ENCODE measurements at regions not wholly inside any gene's neighbourhood (a gene's known extent, or its start where the extent isn't known, plus 50 kb on each side); places are given as distances from the start of the nearest gene placed in this dataset.
"Not testable (repeated sequence)": the region's sequence is repeated elsewhere in the genome, so short reads cannot be mapped to it uniquely, and the experiment has no call there.

- peak in 1 of 3 donors; percentile 11 for DNase-seq (ENCODE audit: low read depth in 3 of 3)
These were observed 173.0 kb downstream of the DMAC1 start for GRCh38 chr9:7626571-7627029.

GRCh38 chr9:7622481-7622880 lies 177.1 kb downstream of the DMAC1 start:
- DNase-seq (ENCODE audit: low read depth in 3 of 3) = no peak

- DNase-seq (ENCODE audit: low read depth in 3 of 3) = no peak
These were observed 184.2 kb downstream of the DMAC1 start for GRCh38 chr9:7615344-7615743.

- no peak for DNase-seq (ENCODE audit: low read depth in 3 of 3)
These were observed 185.6 kb downstream of the DMAC1 start for GRCh38 chr9:7613931-7614330.

- no peak for DNase-seq (ENCODE audit: low read depth in 3 of 3)
These were observed 191.3 kb downstream of the DMAC1 start for GRCh38 chr9:7608261-7608660.

GRCh38 chr9:7607421-7607820 lies 192.2 kb downstream of the DMAC1 start:
- no peak for DNase-seq (ENCODE audit: low read depth in 3 of 3)

- DNase-seq (ENCODE audit: low read depth in 3 of 3) = no peak
These were observed 193.0 kb downstream of the DMAC1 start for GRCh38 chr9:7606591-7606990.

- no peak for DNase-seq (ENCODE audit: low read depth in 3 of 3)
These were observed 197.8 kb downstream of the DMAC1 start for GRCh38 chr9:7601739-7602138.

GRCh38 chr9:7597716-7598115 lies 201.9 kb downstream of the DMAC1 start:
- DNase-seq (ENCODE audit: low read depth in 3 of 3) = no peak

- no peak for DNase-seq (ENCODE audit: low read depth in 3 of 3)
These were observed 207.0 kb downstream of the DMAC1 start for GRCh38 chr9:7592321-7593316.

GRCh38 chr9:7591501-7591900 lies 208.1 kb downstream of the DMAC1 start:
- DNase-seq (ENCODE audit: low read depth in 3 of 3) = no peak

- no peak for DNase-seq (ENCODE audit: low read depth in 3 of 3)
These were observed 219.0 kb downstream of the DMAC1 start for GRCh38 chr9:7580568-7580967.

- DNase-seq (ENCODE audit: low read depth in 3 of 3) = no peak
These were observed 220.2 kb downstream of the DMAC1 start for GRCh38 chr9:7579351-7579750.

- no peak for DNase-seq (ENCODE audit: low read depth in 3 of 3)
These were observed 220.6 kb downstream of the DMAC1 start for GRCh38 chr9:7578951-7579350.

GRCh38 chr9:7570107-7570720 lies 229.4 kb downstream of the DMAC1 start:
- DNase-seq (ENCODE audit: low read depth in 3 of 3) = peak; percentile 41 to 50 (median 44)

GRCh38 chr9:7567687-7568086 lies 231.9 kb downstream of the DMAC1 start:
- DNase-seq (ENCODE audit: low read depth in 3 of 3) = no peak

GRCh38 chr9:7561527-7562080 lies 238.0 kb downstream of the DMAC1 start:
- no peak for DNase-seq (ENCODE audit: low read depth in 3 of 3)

GRCh38 chr9:7560669-7561305 lies 238.8 kb downstream of the DMAC1 start:
- no peak for DNase-seq (ENCODE audit: low read depth in 3 of 3)

GRCh38 chr9:7554699-7555098 lies 244.9 kb downstream of the DMAC1 start:
- no peak for DNase-seq (ENCODE audit: low read depth in 3 of 3)

GRCh38 chr9:7552706-7553105 lies 246.9 kb downstream of the DMAC1 start:
- not testable (repeated sequence) for DNase-seq (ENCODE audit: low read depth in 3 of 3)

GRCh38 chr9:7549249-7549648 lies 250.3 kb downstream of the DMAC1 start:
- no peak for DNase-seq (ENCODE audit: low read depth in 3 of 3)

- no peak for DNase-seq (ENCODE audit: low read depth in 3 of 3)
These were observed 253.3 kb downstream of the DMAC1 start for GRCh38 chr9:7546261-7546660.

Measured in stimulated activated CD4-positive, alpha-beta T cell treated with anti-CD3 and anti-CD28 coated beads, TNF-alpha, amount 100 ng/mL, for 48 hours (primary cell).